PC-9 (cell line): ENCODE measurements at regions not wholly inside any gene's neighbourhood (a gene's known extent, or its start where the extent isn't known, plus 50 kb on each side); places are given as distances from the start of the nearest gene placed in this dataset.

ENCODE experiments used
- CTCF ChIP-seq: fragments of 200-600 bp; sonication (generic); conservative IDR thresholded peaks from 2 replicates; pipeline ENCODE4 v1.6.1; 2017; ENCODE audit warnings: mixed run types, antibody characterized with exemption, mild to moderate bottlenecking, moderate library complexity
- EZH2 ChIP-seq: fragments of 200-600 bp; sonication (generic); IDR thresholded peaks from 2 replicates; pipeline ENCODE4 v1.8.0; 2017; ENCODE audit warnings: antibody characterized with exemption, low read depth

GRCh38 chr18:49731421-49731841 lies 81.9 kb downstream of the ACAA2 start:
- no peak for TF ChIP-seq EZH2
- TF ChIP-seq CTCF: no peak
